K562 (cell line): ENCODE measurements at regions not wholly inside any gene's neighbourhood (a gene's known extent, or its start where the extent isn't known, plus 50 kb on each side); places are given as distances from the start of the nearest gene placed in this dataset.
"Not testable (repeated sequence)": the region's sequence is repeated elsewhere in the genome, so short reads cannot be mapped to it uniquely, and the experiment has no call there.

Experiments
- ATAC-seq: fragments of 200-7000 bp; cut with Tn5 transposase; 3 replicates; pipeline ENCODE4 v1.9.1; 2020; ENCODE audit warnings: moderate library complexity
- BruUV-seq: library from RNA; stranded (reverse); fragments of 400-500 nt; replicated peaks from 2 replicates; lab custom pipeline; 2021; lab: Mats Ljungman, UMichigan
- CTCF ChIA-PET: fragments of 300-600 bp; formaldehyde crosslinking; extraction: SDS; loops from one replicate; lab custom pipeline; 2021; ENCODE audit warnings: low intra/inter-chr PET ratio; lab: Yijun Ruan, JAX
- POLR2A ChIA-PET: fragments of 300-600, 350-650 bp; sonication (Branson Sonifier 250); formaldehyde crosslinking; extraction: SDS; loops from one replicate; lab custom pipeline; 2021; ENCODE audit warnings: antibody characterized with exemption, inconsistent platforms; lab: Yijun Ruan, JAX
- DNase-seq, 4 experiments: peaks; one replicate each; pipeline versions ENCODE4 v3.0.0 to v3.0.0-alpha.2; 2011 to 2018; ENCODE audit warnings: low spot score in 3 of 4, mixed read lengths in 3 of 4; ENCODE audit errors: extremely low read depth in 1 of 4
- FAIRE-seq: peaks from 2 replicates; lab custom pipeline; 2011; peaks lifted over from hg19 to GRCh38; lab: Jason Lieb, UNC
- H2AFZ ChIP-seq: 2 replicates; pipeline ENCODE4 v1.6.0; 2011; ENCODE audit warnings: low read depth, low read length, control low read depth, inconsistent platforms
- H3K27ac ChIP-seq: fragments of 200-600 bp; 3 replicates; pipeline ENCODE4 v1.8.0; 2011; ENCODE audit warnings: low read depth, mild to moderate bottlenecking, control low read depth, inconsistent platforms, low read length, moderate library complexity, mixed read lengths; ENCODE audit errors: extremely low read depth
- H3K27me3 ChIP-seq, 2 experiments: fragments of 300-600 bp in 1 of 2; 2 replicates in 1 of 2; 3 replicates in 1 of 2; pipeline versions ENCODE4 v1.6.0 to v1.8.0; 2011; ENCODE audit warnings: inconsistent platforms in 2 of 2, low read length in 2 of 2, mild to moderate bottlenecking in 1 of 2, mixed read lengths in 1 of 2, moderate library complexity in 1 of 2; ENCODE audit not compliant: control insufficient read depth in 2 of 2, insufficient read depth in 2 of 2
- H3K36me3 ChIP-seq: fragments of 300-600 bp; 3 replicates; pipeline ENCODE4 v1.8.0; 2011; ENCODE audit warnings: mild to moderate bottlenecking, low read length, inconsistent platforms; ENCODE audit not compliant: control insufficient read depth, insufficient read depth
- H3K4me1 ChIP-seq, 2 experiments: fragments of 200-600 bp in 1 of 2; replicated peaks in 1 of 2; 2 replicates in 1 of 2; 3 replicates in 1 of 2; pipeline versions ENCODE4 v1.5.1 to v1.8.0; 2011; ENCODE audit warnings: inconsistent platforms in 2 of 2, low read length in 2 of 2, mild to moderate bottlenecking in 1 of 2, mixed read lengths in 1 of 2, moderate library complexity in 1 of 2; ENCODE audit not compliant: control insufficient read depth in 2 of 2, insufficient read depth in 2 of 2
- H3K4me2 ChIP-seq: 2 replicates; pipeline ENCODE4 v1.6.1; 2011; ENCODE audit warnings: low read length, control low read depth, inconsistent platforms, mixed read lengths; ENCODE audit not compliant: insufficient read depth
- H3K4me3 ChIP-seq: fragments of 200-600 bp; sonication (generic), shearing (Covaris generic); 2 replicates; pipeline ENCODE4 v1.5.1; 2016; ENCODE audit warnings: control low read depth, inconsistent platforms
- H3K79me2 ChIP-seq: fragments of 200-600 bp; 3 replicates; pipeline ENCODE4 v1.8.0; 2011; ENCODE audit warnings: low read length, inconsistent platforms; ENCODE audit not compliant: control insufficient read depth, insufficient read depth
- H3K9ac ChIP-seq, 2 experiments: 2 replicates each; pipeline versions ENCODE4 v1.6.0 to v1.6.1; 2011; ENCODE audit warnings: low read depth in 2 of 2, low read length in 2 of 2, control low read depth in 1 of 2, inconsistent platforms in 1 of 2, mild to moderate bottlenecking in 1 of 2, mixed read lengths in 1 of 2; ENCODE audit not compliant: insufficient read depth in 1 of 2
- H3K9me1 ChIP-seq: one replicate; pipeline ENCODE4 v1.6.0; 2011; ENCODE audit warnings: inconsistent platforms, mild to moderate bottlenecking, low read length, moderate library complexity; ENCODE audit not compliant: control insufficient read depth, insufficient read depth
- H3K9me3 ChIP-seq: replicated peaks from 2 replicates; pipeline ENCODE4 v1.5.1; 2011; ENCODE audit warnings: low read depth, low read length, inconsistent platforms; ENCODE audit not compliant: control insufficient read depth, insufficient read depth
- H4K20me1 ChIP-seq: replicated peaks from 2 replicates; pipeline ENCODE4 v1.6.1; 2011; ENCODE audit warnings: low read length, inconsistent platforms, mixed read lengths; ENCODE audit not compliant: control insufficient read depth, insufficient read depth
- BCOR ChIP-seq: fragments of 450-650 bp; IDR thresholded peaks from 2 replicates; pipeline ENCODE4 v1.6.1; 2016
- KDM1A ChIP-seq, 2 experiments: fragments of 450-650 bp; IDR thresholded peaks; 2 replicates each; pipeline ENCODE4 v1.6.1; 2016; ENCODE audit warnings: mild to moderate bottlenecking in 2 of 2
- ZNF146 ChIP-seq: IDR thresholded peaks from one replicate; pipeline ENCODE4 v1.6.1; 2018; ENCODE audit warnings: missing compliant biosample characterization; ENCODE audit not compliant: unreplicated experiment
- WGBS: fragments of 100-300 bp; shearing (Covaris generic); methylation state at CpG from one replicate; pipeline ENCODE4 v1.1.6; 2016; ENCODE audit warnings: low coverage, mixed read lengths; ENCODE audit not compliant: insufficient coverage; ENCODE audit errors: missing lambda C conversion rate; 5-methylcytosine and 5-hydroxymethylcytosine counted together
- in situ Hi-C: fragments of 300-500 bp; cut with MboI; formaldehyde crosslinking; loops from 4 replicates; pipeline ENCODE4 v1.15.0; 2018; ENCODE audit warnings: inconsistent platforms, mixed read lengths
- intact Hi-C: fragments of 100-400 bp; cut with micrococcal nuclease; formaldehyde crosslinking; loops from 2 replicates; pipeline ENCODE4 v1.14.2; 2022

DNA sequence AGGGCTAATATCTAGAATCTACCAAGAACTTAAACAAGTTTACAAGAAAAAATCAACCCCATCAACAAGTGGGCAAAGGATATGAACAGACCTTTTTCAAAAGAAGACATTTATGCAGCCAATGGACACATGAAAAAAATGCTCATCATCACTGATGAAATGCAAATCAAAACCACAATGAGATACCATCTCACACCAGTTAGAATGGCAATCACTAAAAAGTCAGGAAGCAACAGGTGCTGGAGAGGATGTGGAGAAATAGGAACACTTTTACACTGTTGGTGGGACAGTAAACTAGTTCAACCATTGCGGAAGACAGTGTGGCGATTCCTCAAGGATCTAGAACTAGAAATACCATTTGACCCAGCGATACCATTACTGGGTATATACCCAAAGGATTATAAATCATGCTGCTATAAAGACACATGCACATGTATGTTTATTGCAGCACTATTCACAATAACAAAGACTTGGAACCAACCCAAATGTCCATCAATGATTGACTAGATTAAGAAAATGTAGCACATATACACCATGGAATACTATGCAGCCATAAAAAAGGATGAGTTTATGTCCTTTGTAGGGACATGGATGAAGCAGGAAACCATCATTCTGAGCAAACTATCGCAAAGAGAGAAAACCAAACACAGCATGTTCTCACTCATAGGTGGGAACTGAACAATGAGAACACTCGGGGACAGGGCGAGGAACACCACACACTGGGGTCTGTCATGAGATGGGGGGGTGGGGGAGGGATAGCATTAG is 1267.9 kb upstream of the ZEB2 start:
- H3K79me2 ChIP-seq, H3K27ac ChIP-seq, H4K20me1 ChIP-seq, H3K36me3 ChIP-seq, DNase-seq, H3K4me1 ChIP-seq, H2AFZ ChIP-seq, H3K27me3 ChIP-seq, in situ Hi-C loops, H3K9me1 ChIP-seq, intact Hi-C loops, POLR2A ChIA-PET, H3K9ac ChIP-seq, ATAC-seq, BruUV-seq, H3K9me3 ChIP-seq, H3K4me2 ChIP-seq, CTCF ChIA-PET, H3K4me3 ChIP-seq, FAIRE-seq: not testable (repeated sequence)
- TF ChIP-seq KDM1A (IDR thresholded peaks at IDR 0.05) (0 out of 4 replicates have a peak, but pooled peaks of 1 of the 2 experiments have one; percentile 17), BCOR (peak; percentile 52; the same call in 1 of the 2 replicates), ZNF146 (CRISPR knock-in tag) (peak; percentile 78)
- WGBS = 77% methylated on average over 6 of the region's 6 CpGs

- FAIRE-seq, H3K27ac ChIP-seq, H3K79me2 ChIP-seq, H2AFZ ChIP-seq, BruUV-seq, H4K20me1 ChIP-seq, H3K4me1 ChIP-seq, H3K36me3 ChIP-seq, H3K27me3 ChIP-seq, H3K9ac ChIP-seq, H3K9me1 ChIP-seq, intact Hi-C loops, H3K4me3 ChIP-seq, POLR2A ChIA-PET, H3K4me2 ChIP-seq, ATAC-seq, CTCF ChIA-PET, H3K9me3 ChIP-seq, in situ Hi-C loops, DNase-seq: not testable (repeated sequence)
- 36% methylated on average over 5 of the region's 5 CpGs for WGBS
Observed at GRCh38 chr2:145782607-145783006, 1262.7 kb upstream of the ZEB2 start.
